Smooth muscle cell (in vitro differentiated cells): ENCODE measurements at regions not wholly inside any gene's neighbourhood (a gene's known extent, or its start where the extent isn't known, plus 50 kb on each side); places are given as distances from the start of the nearest gene placed in this dataset.

Source experiments
- DNase-seq: peaks from one replicate; lab custom pipeline; 2025; ENCODE audit not compliant: unreplicated experiment; lab: John Stamatoyannopoulos, UW
- H2AFZ ChIP-seq: fragments of 200-600 bp; sonication (generic); 2 replicates; pipeline ENCODE4 v1.6.0; 2016; ENCODE audit warnings: antibody characterized with exemption, low read depth, mild to moderate bottlenecking
- H3F3A ChIP-seq: fragments of 200-600 bp; sonication (generic); 2 replicates; pipeline ENCODE4 v1.6.0; 2017; ENCODE audit warnings: antibody characterized with exemption, low read depth
- H3K27ac ChIP-seq: fragments of 200-600 bp; sonication (generic); 2 replicates; pipeline ENCODE4 v1.5.1; 2016; ENCODE audit warnings: low read depth, mild to moderate bottlenecking
- H3K27me3 ChIP-seq: fragments of 200-600 bp; sonication (generic); 2 replicates; pipeline ENCODE4 v1.6.1; 2016; ENCODE audit warnings: low read depth, mild to moderate bottlenecking
- H3K36me3 ChIP-seq: fragments of 200-600 bp; sonication (generic); 2 replicates; pipeline ENCODE4 v1.5.1; 2016; ENCODE audit warnings: low read depth
- H3K4me1 ChIP-seq: fragments of 200-600 bp; sonication (generic); 2 replicates; pipeline ENCODE4 v1.5.1; 2016; ENCODE audit warnings: low read depth
- H3K4me2 ChIP-seq: fragments of 200-600 bp; sonication (generic); 2 replicates; pipeline ENCODE4 v1.6.0; 2016; ENCODE audit warnings: mild to moderate bottlenecking
- H3K4me3 ChIP-seq: fragments of 200-600 bp; sonication (generic); 2 replicates; pipeline ENCODE4 v1.5.1; 2016; ENCODE audit warnings: mild to moderate bottlenecking
- H3K79me2 ChIP-seq: fragments of 200-600 bp; sonication (generic); 2 replicates; pipeline ENCODE4 v1.6.0; 2016; ENCODE audit warnings: low read depth, mild to moderate bottlenecking
- H3K9ac ChIP-seq: fragments of 200-600 bp; sonication (generic); 2 replicates; pipeline ENCODE4 v1.6.0; 2016; ENCODE audit warnings: low read depth
- H3K9me3 ChIP-seq: fragments of 200-600 bp; sonication (generic); replicated peaks from 2 replicates; pipeline ENCODE4 v1.5.1; 2016; ENCODE audit warnings: low read depth
- H4K20me1 ChIP-seq: fragments of 200-600 bp; sonication (generic); 2 replicates; pipeline ENCODE4 v1.6.0; 2016; ENCODE audit warnings: low read depth
- CTCF ChIP-seq: fragments of 200-600 bp; sonication (generic); IDR thresholded peaks from 2 replicates; pipeline ENCODE4 v1.5.1; 2017; ENCODE audit warnings: borderline replicate concordance, mild to moderate bottlenecking, antibody characterized with exemption; ENCODE audit not compliant: insufficient read depth, poor library complexity, severe bottlenecking
- WGBS: methylation state at CpG from one replicate; pipeline ENCODE4 v1.1.7; 2016; ENCODE audit warnings: low lambda C conversion rate; 5-methylcytosine and 5-hydroxymethylcytosine counted together

DNA sequence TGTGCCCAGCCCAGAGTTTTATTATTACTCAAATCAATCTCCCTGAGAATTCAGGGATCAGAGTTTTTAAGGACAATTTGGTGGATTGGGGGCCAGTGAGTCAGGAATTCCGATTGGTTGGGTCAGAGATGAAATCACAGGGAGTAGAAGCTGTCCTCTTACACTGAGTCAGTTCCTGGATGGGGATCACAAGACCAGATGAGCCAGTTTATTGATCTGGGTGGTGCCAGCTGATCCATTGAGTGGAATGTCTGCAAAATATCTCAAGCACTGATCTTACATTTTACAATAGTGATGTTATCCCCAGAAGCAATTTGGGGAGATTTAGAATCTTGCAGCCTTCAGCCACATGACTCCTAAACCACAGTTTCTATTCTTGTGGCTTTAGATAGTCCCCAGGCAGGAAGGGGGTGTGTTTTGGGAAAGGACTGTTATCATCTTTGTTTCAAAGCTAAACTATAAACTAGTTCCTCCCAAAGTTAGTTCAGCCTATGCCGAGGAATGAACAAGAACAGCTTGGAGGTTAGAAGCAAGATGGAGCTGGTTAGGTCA lies 89.1 kb upstream of the CNOT2 start:
- no peaks in the 10 kb centered on the region for H3K27me3 ChIP-seq
- H4K20me1 ChIP-seq: no peaks in the 10 kb centered on the region
- H3K36me3 ChIP-seq: peaks cover 8% of the 10 kb centered on the region
- 80% methylated on average over 2 of the region's 2 CpGs for WGBS
- DNase-seq: no peak
- H2AFZ ChIP-seq: no peak overlapping the region
- H3K79me2 ChIP-seq: no peaks in the 10 kb centered on the region
- no peaks in the 10 kb centered on the region for H3K4me1 ChIP-seq
- H3K4me3 ChIP-seq: no peak overlapping the region
- H3K9ac ChIP-seq: no peak overlapping the region
- TF ChIP-seq CTCF: no peak
- no peak overlapping the region for H3K27ac ChIP-seq
- H3K9me3 ChIP-seq: peaks cover 32% of the 10 kb centered on the region
- H3F3A ChIP-seq: no peaks in the 10 kb centered on the region
- no peak overlapping the region for H3K4me2 ChIP-seq

- no peak for TF ChIP-seq CTCF
- no peaks in the 10 kb centered on the region for H3K4me1 ChIP-seq
These were observed 88.2 kb upstream of the CNOT2 start for GRCh38 chr12:70154960-70155589.

GRCh38 chr12:70157099-70157498 lies 86.1 kb upstream of the CNOT2 start:
- Histone ChIP-seq H3K27me3 (no peaks in the 10 kb centered on the region), H2AFZ (no peak overlapping the region), H3K79me2 (no peaks in the 10 kb centered on the region), H3K36me3 (peaks cover 17% of the 10 kb centered on the region), H4K20me1 (no peaks in the 10 kb centered on the region), H3F3A (no peaks in the 10 kb centered on the region), H3K4me1 (no peaks in the 10 kb centered on the region), H3K27ac (no peak overlapping the region), H3K4me3 (no peak overlapping the region), H3K9ac (no peak overlapping the region), H3K9me3 (peaks cover 37% of the 10 kb centered on the region), H3K4me2 (no peak overlapping the region)
- no peak for TF ChIP-seq CTCF
- 82% methylated on average over 1 of the region's 1 CpG for WGBS
- no peak for DNase-seq

More at GRCh38 chr12:70154960-70155589, 88.2 kb upstream of the CNOT2 start:
- Histone ChIP-seq H3K4me2 (no peak overlapping the region), H3K36me3 (peaks cover 8% of the 10 kb centered on the region), H3K27me3 (no peaks in the 10 kb centered on the region), H3K9ac (no peak overlapping the region), H3F3A (no peaks in the 10 kb centered on the region), H3K79me2 (no peaks in the 10 kb centered on the region), H3K4me3 (no peak overlapping the region), H4K20me1 (no peaks in the 10 kb centered on the region), H2AFZ (no peak overlapping the region), H3K9me3 (peaks cover 32% of the 10 kb centered on the region), H3K27ac (no peak overlapping the region)
- no peak for DNase-seq

GRCh38 chr12:70165450-70165849 lies 77.8 kb upstream of the CNOT2 start:
- Histone ChIP-seq H3K36me3 (peaks cover 8% of the 10 kb centered on the region), H3K4me1 (no peaks in the 10 kb centered on the region), H3K27me3 (no peaks in the 10 kb centered on the region), H3K4me3 (no peak overlapping the region), H3F3A (no peaks in the 10 kb centered on the region), H3K9ac (no peak overlapping the region), H2AFZ (no peak overlapping the region), H3K79me2 (no peaks in the 10 kb centered on the region), H4K20me1 (no peaks in the 10 kb centered on the region), H3K27ac (no peak overlapping the region), H3K4me2 (no peak overlapping the region), H3K9me3 (peaks cover 2% of the 10 kb centered on the region)
- WGBS: 89% methylated on average over 4 of the region's 4 CpGs
- no peak for TF ChIP-seq CTCF
- DNase-seq: no peak
